PC-3 (cell line): ENCODE measurements at regions not wholly inside any gene's neighbourhood (a gene's known extent, or its start where the extent isn't known, plus 50 kb on each side); places are given as distances from the start of the nearest gene placed in this dataset.
"Not testable (repeated sequence)": the region's sequence is repeated elsewhere in the genome, so short reads cannot be mapped to it uniquely, and the experiment has no call there.

Experiments used
- EZH2 ChIP-seq: fragments of 300-600 bp; sonication (generic); IDR thresholded peaks from one replicate; pipeline ENCODE4 v1.6.1; 2017; ENCODE audit warnings: antibody characterized with exemption, mild to moderate bottlenecking, low read length; ENCODE audit not compliant: unreplicated experiment
- EZH2phosphoT487 ChIP-seq: fragments of 300-600 bp; sonication (generic); IDR thresholded peaks from 2 replicates; pipeline ENCODE4 v1.6.1; 2018; ENCODE audit warnings: mild to moderate bottlenecking, antibody characterized with exemption, low read length, borderline replicate concordance
- TF ChIP-seq, protein P1 (sequence below): fragments of 300-600 bp; sonication (generic); conservative IDR thresholded peaks from 2 replicates; pipeline ENCODE4 v1.5.1; 2017; ENCODE audit warnings: antibody characterized with exemption, low read depth, mild to moderate bottlenecking, low read length

DNA sequence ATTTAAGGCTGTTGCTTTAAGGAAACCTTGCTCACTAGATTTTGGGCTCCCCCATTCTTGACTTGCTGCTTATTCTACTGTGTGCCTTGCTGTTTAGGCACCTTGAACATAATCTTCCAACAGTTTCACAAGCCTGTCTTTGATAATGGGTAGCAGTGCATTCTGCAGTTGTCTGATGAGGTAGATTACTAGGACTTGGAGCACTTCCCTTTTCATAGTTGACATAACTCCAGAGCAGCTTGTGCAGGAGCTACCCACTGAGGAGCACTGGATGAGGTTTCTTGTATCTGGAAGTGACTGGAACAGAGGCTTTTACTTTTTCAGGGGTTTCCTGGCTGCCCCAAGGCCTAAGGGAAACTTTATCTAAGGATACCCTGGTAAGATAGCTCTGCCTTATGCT, 73.0 kb upstream of the AGTPBP1 start:
- TF ChIP-seq, protein P1, sequence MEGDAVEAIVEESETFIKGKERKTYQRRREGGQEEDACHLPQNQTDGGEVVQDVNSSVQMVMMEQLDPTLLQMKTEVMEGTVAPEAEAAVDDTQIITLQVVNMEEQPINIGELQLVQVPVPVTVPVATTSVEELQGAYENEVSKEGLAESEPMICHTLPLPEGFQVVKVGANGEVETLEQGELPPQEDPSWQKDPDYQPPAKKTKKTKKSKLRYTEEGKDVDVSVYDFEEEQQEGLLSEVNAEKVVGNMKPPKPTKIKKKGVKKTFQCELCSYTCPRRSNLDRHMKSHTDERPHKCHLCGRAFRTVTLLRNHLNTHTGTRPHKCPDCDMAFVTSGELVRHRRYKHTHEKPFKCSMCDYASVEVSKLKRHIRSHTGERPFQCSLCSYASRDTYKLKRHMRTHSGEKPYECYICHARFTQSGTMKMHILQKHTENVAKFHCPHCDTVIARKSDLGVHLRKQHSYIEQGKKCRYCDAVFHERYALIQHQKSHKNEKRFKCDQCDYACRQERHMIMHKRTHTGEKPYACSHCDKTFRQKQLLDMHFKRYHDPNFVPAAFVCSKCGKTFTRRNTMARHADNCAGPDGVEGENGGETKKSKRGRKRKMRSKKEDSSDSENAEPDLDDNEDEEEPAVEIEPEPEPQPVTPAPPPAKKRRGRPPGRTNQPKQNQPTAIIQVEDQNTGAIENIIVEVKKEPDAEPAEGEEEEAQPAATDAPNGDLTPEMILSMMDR = not testable (repeated sequence)
- not testable (repeated sequence) for TF ChIP-seq EZH2, EZH2phosphoT487
